ENCODE measurements at regions not wholly inside any gene's neighbourhood (a gene's known extent, or its start where the extent isn't known, plus 50 kb on each side); places are given as distances from the start of the nearest gene placed in this dataset.
"Not testable (repeated sequence)": the region's sequence is repeated elsewhere in the genome, so short reads cannot be mapped to it uniquely, and the experiment has no call there.

DNA sequence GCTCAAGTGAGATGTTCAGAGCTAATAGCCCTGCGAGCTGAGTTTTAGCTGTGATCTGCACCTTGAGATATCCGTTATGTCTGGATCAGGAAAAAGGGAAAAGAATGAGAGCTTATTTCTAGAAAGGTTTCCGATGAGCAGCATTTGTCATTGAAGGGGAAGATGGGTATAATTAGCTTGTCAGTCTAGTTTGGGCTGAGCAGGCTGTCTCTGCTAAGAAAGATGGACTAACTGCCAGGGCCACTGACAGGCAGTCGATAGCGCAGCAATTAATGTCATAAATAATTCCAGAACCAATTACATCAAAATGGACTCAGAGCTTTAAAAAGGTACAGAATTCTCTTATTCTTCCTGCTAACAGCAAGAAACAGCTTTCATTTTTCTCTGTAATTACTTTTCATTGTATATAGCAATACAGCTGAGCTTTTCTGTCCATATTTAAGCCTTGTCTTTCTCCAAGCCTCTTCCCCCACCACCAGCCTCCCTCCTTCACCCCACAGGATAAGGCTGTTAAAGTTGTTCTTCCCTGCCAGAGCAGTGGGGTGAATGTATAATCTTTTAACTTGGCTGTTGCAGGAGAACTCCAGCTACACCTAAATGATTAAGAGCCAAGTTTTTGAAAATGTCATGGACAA, 1006.5 kb downstream of the KCNMA1 start:
- no peak for DNase-seq (ENCODE audit: low read depth, low spot score)
- H3K4me3 ChIP-seq (ENCODE audit: low read length), result no peak overlapping the region

- no peak for DNase-seq (ENCODE audit: low read depth, low spot score)
- no peak overlapping the region for H3K4me3 ChIP-seq (ENCODE audit: low read length)
Measured at GRCh38 chr10:76628801-76629200, 1008.8 kb downstream of the KCNMA1 start.

- no peak for DNase-seq (ENCODE audit: low read depth, low spot score)
- H3K4me3 ChIP-seq (ENCODE audit: low read length), result no peak overlapping the region
Measured at GRCh38 chr10:76626386-76626785, 1011.2 kb downstream of the KCNMA1 start.

DNA sequence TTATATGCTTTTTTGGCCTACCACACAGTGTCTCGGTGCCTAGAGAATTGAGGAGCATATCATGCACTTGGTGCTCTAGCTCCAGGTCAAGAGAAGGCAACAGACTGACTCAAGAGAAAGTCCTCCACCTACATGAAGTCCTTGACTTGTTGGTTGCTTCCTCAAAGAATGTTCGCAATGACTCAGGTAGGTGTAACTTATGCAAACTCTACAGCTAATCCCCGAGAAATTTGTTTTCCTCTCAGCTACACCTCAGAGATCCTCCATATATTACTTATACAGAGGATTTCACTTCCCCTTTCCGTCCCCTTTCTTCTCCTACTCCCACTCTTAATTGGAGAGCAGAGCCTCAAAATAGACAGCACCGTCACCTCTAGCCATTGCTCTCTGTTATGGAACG, 1013.1 kb downstream of the KCNMA1 start:
- DNase-seq (ENCODE audit: low read depth, low spot score), result no peak
- no peak overlapping the region for H3K4me3 ChIP-seq (ENCODE audit: low read length)

DNA sequence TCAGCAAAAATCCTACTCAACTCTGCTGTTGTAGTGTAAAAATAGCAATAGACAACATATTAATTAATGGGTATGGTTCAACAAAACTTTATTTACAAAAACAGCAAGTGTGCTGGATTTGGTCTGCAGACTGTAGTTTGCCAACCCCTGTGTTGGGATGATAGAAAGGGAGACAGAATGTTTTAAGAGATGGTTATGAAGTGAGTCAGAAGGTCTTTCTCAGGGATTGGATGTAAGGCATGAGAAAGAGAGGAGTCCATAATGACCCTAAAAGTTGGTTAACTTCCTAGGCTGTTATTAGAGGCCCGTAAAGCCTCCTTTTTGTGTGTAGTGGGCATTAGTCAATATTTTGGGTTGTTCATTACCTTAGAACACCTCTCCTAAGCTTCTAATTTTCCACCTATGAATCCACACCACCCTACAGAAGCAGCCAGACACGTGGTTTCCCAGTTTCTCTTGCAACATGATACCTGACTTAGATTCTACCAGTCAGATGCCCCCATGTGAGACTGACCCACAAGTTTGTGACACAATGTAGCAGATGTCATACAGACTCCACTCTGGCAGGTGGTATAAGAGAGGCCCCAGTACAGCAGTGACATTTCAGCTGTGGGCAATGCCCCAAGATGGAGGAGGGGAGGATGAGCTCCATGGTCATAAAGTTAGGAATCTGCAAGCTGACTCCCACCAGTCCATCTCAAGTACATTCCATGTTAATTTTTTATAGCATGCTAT, 1015.6 kb downstream of the KCNMA1 start:
- no peak overlapping the region for H3K4me3 ChIP-seq (ENCODE audit: low read length)
- no peak for DNase-seq (ENCODE audit: low read depth, low spot score)

DNA sequence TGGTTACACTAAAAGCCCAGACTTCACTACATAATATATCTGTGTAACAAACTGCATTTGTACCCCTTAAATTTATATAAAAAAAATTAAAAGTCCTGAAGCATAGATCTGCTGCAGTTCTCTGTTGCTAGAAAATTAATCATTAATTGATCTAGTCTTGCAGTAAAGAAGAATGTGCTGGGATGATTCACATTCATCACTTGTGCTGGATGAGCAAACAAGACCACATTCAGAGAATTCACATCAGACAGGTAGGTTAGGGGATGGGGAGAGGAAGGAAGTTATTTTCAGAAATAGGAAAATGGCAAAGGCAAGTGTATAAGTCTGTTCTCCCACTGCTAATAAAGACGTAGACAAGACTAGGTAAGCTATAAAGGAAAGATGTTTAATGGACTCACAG, 1019.0 kb downstream of the KCNMA1 start:
- no peak for DNase-seq (ENCODE audit: low read depth, low spot score)
- H3K4me3 ChIP-seq (ENCODE audit: low read length), result no peak overlapping the region

DNA sequence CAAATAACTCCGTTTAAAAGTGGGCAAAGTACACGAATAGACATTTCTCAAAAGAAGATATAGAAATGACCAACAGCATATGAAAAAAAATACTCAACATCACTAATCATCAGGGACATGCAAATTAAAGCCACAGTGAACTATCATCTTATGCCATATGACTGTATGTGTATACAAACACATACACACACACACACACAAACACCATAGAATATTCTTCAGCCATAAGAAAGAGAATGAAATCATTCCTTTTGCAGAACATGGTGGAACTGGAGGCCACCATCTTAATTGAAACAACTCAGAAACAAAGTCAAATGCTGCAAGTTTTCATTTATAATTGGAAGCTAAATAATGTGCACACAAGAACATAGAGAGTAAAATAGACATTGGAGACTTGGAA, 1019.4 kb downstream of the KCNMA1 start:
- H3K4me3 ChIP-seq (ENCODE audit: low read length), result no peak overlapping the region
- DNase-seq (ENCODE audit: low read depth, low spot score), result no peak

DNA sequence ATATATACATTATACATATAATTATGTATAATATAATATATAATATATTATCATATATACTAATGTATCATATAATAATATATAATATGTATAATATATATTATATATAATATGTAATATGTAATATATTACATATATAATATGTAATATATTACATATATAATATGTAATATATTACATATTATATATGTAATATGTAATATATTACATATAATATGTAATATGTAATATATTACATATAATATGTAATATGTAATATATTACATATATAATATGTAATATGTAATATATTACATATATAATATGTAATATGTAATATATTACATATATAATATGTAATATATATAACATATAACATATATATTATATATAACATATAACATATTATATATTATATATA, 1020.9 kb downstream of the KCNMA1 start:
- not testable (repeated sequence) for DNase-seq (ENCODE audit: low read depth, low spot score); H3K4me3 ChIP-seq (ENCODE audit: low read length)

DNA sequence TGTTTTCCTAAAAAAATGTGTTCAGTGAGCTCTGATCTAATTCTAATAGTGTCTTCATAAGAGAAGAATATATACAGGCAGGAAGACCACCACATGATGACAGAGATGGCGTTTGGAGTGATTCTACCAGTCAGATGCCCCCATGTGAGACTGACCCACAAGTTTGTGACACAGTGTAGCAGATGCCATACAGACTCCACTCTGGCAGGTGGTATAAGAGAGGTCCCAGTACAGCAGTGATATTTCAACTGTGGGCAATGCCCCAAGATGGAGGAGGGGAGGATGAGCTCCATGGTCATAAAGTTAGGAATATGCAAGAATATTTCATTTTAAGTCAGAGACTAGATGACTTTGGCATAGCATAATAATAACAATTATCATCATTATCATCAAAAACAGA, 1022.6 kb downstream of the KCNMA1 start:
- no peak for DNase-seq (ENCODE audit: low read depth, low spot score)
- H3K4me3 ChIP-seq (ENCODE audit: low read length), result no peak overlapping the region

Data from Jurkat, Clone E6-1 (cell line).